Peyer's patch (tissue), 4 donors: ENCODE measurements at regions not wholly inside any gene's neighbourhood (a gene's known extent, or its start where the extent isn't known, plus 50 kb on each side); places are given as distances from the start of the nearest gene placed in this dataset.
A peak's percentile ranks its signal among the peaks of the same experiment; 100 is the strongest.

Experiments
- DNase-seq, 3 donors: peaks; one replicate each; pipeline ENCODE4 v3.0.0-alpha.2; 2017 to 2019
- H3K27ac ChIP-seq, 4 donors: fragments of 200-600 bp; sonication (generic); one replicate each; pipeline ENCODE4 v1.5.1; 2016 to 2019
- H3K27me3 ChIP-seq, 2 donors: fragments of 200-600 bp; sonication (generic); one replicate each; pipeline ENCODE4 v1.5.1; 2019
- H3K36me3 ChIP-seq, 3 donors: fragments of 200-600 bp; sonication (generic); one replicate each; pipeline ENCODE4 v1.5.1; 2016 to 2019
- H3K4me1 ChIP-seq, 4 donors: fragments of 200-600 bp; sonication (generic); one replicate each; pipeline ENCODE4 v1.5.1; 2016 to 2019
- H3K4me3 ChIP-seq, 4 donors: fragments of 200-600 bp; sonication (generic); 1 replicate in 3 of 4; 2 replicates in 1 of 4; pipeline ENCODE4 v1.5.1; 2016 to 2019; ENCODE audit warnings: mild to moderate bottlenecking in 1 of 4
- H3K9me3 ChIP-seq, 4 donors: fragments of 200-600 bp; sonication (generic); one replicate each; pipeline ENCODE4 v1.5.1; 2016 to 2019; ENCODE audit warnings: mild to moderate bottlenecking in 1 of 4
- POLR2A ChIP-seq, 2 donors: fragments of 450-650 bp; IDR thresholded peaks; one replicate each; pipeline ENCODE4 v1.5.1; 2017; ENCODE audit warnings: antibody characterized with exemption in 2 of 2, mild to moderate bottlenecking in 2 of 2, moderate library complexity in 2 of 2
- TF ChIP-seq, protein P1 (sequence below), 6 experiments: fragments of 450-650 bp in 4 of 6; fragments of 200-600 bp in 2 of 6; sonication (generic) in 1 of 6; IDR thresholded peaks; one replicate each; pipeline ENCODE4 v1.5.1; 2017 to 2019; ENCODE audit warnings: antibody characterized with exemption in 6 of 6, mild to moderate bottlenecking in 3 of 6, moderate library complexity in 1 of 6

DNA sequence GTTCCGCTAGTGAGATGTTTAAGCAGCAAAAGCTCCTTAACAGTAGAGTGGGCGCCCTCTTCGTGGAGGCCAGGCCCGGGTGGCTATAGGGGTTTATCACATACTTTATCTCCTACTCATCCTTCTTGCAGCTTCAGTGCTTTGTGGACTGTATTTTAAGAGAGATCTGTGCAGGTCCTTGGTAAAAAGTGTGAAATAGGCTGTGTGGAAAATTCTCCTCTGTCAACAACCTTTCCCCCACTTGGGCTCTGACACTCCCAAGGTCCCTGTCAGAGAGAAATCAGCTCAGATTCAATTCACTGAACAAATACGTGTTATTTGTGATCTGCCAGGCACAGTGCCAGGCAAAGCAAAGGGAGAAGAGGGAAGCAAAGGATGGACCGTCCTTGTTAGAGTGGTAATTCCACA is 214.3 kb upstream of the PPARGC1A start:
- H3K27ac ChIP-seq = peak overlapping the region in 1 of 4 donors; percentile 24
- no peak for DNase-seq

DNA sequence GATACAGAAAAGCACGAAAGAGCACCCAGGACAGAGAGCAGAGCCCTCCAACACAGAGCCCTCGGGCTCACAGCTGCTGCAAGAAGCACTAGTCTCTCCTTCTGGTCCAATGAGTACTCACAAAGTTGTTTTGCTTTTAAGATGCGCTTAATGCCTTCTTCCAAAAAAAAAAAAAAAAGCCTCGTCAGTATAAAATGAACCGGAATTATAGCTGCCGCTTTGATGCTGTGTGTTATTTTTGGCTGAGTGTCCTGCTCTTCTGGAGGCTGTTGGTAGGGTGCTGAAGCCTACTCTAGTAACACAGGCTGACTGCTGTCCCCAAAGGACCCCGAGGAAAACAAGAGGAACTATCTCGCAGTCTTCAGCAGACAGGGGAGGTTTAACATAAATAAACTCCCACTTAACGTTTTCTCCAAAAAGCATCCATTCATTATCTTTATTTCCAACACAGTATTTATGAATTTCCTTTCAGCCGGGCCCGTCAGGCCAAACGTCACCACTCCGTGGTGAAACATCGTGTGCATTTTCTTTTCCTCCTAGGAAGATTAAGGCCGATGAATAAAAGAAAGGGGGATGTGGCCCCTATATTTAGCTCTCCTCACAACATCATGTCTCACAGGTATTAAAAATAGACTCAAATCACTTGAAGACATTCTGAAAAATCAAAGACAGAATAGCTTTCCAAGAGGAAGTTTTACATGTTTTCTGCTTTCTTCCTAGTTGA is 213.7 kb upstream of the PPARGC1A start:
- DNase-seq = no peak
- Histone ChIP-seq H3K27ac (peak overlapping the region in 1 of 4 donors; percentile 24), H3K27me3 (no peaks in the 10 kb centered on the region), H3K4me3 (no peak overlapping the region), H3K9me3 (no peaks in the 10 kb centered on the region), H3K36me3 (no peaks in the 10 kb centered on the region), H3K4me1 (no peaks in the 10 kb centered on the region)
- TF ChIP-seq, protein P1, sequence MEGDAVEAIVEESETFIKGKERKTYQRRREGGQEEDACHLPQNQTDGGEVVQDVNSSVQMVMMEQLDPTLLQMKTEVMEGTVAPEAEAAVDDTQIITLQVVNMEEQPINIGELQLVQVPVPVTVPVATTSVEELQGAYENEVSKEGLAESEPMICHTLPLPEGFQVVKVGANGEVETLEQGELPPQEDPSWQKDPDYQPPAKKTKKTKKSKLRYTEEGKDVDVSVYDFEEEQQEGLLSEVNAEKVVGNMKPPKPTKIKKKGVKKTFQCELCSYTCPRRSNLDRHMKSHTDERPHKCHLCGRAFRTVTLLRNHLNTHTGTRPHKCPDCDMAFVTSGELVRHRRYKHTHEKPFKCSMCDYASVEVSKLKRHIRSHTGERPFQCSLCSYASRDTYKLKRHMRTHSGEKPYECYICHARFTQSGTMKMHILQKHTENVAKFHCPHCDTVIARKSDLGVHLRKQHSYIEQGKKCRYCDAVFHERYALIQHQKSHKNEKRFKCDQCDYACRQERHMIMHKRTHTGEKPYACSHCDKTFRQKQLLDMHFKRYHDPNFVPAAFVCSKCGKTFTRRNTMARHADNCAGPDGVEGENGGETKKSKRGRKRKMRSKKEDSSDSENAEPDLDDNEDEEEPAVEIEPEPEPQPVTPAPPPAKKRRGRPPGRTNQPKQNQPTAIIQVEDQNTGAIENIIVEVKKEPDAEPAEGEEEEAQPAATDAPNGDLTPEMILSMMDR (IDR thresholded peaks at IDR 0.05) = no peak
- TF ChIP-seq POLR2A (IDR thresholded peaks at IDR 0.05) = no peak

More for the DNA sequence above, 214.3 kb upstream of the PPARGC1A start:
- Histone ChIP-seq H3K9me3 (no peaks in the 10 kb centered on the region), H3K27me3 (no peaks in the 10 kb centered on the region), H3K4me1 (no peaks in the 10 kb centered on the region), H3K36me3 (no peaks in the 10 kb centered on the region), H3K4me3 (no peak overlapping the region)
- no peak for TF ChIP-seq POLR2A (IDR thresholded peaks at IDR 0.05)
- TF ChIP-seq, protein P1 (IDR thresholded peaks at IDR 0.05) = no peak

DNA sequence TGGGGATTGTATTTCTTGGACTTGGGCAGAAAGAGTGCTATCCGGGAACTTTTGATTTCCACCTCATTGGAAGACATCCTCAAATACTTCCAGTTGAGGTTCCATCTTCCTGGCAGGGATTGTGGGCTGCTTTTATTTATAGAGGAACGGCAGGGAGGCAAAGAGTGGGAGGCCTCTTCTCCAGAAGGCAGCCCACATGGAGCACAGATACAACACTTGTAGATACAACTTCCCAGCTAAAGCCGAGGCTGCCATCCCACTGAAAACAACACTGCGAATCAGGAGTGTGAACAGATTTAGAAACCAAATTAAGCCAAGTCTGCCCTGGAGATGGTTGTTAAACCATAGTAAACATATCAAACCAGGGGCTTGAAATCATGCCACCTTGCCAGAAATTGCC is 212.8 kb upstream of the PPARGC1A start:
- Histone ChIP-seq H3K4me1 (no peaks in the 10 kb centered on the region), H3K27me3 (no peaks in the 10 kb centered on the region), H3K9me3 (no peaks in the 10 kb centered on the region), H3K27ac (no peak overlapping the region), H3K36me3 (no peaks in the 10 kb centered on the region), H3K4me3 (no peak overlapping the region)
- DNase-seq = no peak
- TF ChIP-seq POLR2A (IDR thresholded peaks at IDR 0.05) = no peak
- TF ChIP-seq, protein P1 (IDR thresholded peaks at IDR 0.05) = no peak

DNA sequence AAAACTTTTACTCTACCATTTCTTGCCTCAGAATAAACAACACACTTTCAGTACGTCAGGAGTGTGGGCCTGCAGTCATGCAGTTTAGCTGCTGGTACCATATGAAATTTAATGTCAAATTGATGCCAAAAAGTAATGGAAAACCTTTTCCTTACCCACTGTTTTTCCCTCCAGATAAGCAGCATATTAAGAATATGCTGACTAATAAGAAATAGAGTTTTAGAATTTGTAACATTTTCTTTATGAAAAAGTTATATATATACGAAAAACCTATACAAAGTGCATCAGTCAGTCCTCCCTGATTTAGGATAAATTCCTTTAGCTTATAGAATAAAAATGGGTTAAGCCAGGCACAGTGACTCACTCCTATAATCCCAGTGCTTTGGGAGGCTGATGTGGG is 206.8 kb upstream of the PPARGC1A start:
- H3K27me3 ChIP-seq = no peaks in the 10 kb centered on the region
- no peaks in the 10 kb centered on the region for H3K4me1 ChIP-seq
- H3K36me3 ChIP-seq = no peaks in the 10 kb centered on the region
- no peak overlapping the region for H3K27ac ChIP-seq
- no peak for DNase-seq
- TF ChIP-seq, protein P1 (IDR thresholded peaks at IDR 0.05) = no peak
- no peak for TF ChIP-seq POLR2A (IDR thresholded peaks at IDR 0.05)
- H3K4me3 ChIP-seq = no peak overlapping the region
- no peaks in the 10 kb centered on the region for H3K9me3 ChIP-seq

DNA sequence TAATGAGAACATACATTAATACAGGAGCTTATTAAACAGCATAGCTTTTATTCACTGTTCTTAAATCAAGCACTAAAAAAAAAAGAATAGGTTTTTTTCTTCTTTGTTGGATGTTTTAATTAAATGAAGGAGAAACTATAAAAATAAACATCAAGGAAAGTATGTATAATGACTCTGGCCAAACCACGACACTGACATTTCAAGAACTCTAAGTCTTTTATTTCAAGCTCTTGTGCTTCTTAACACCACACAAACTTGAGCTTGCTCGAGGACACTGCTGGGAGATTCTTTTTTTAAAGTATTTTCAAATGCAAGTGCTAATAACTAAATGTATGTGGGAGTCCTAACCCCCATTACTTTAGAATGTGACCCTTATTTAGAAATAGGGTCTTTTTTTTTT is 204.9 kb upstream of the PPARGC1A start:
- no peak for DNase-seq
- TF ChIP-seq, protein P1 (IDR thresholded peaks at IDR 0.05) = no peak
- TF ChIP-seq POLR2A (IDR thresholded peaks at IDR 0.05) = no peak
- Histone ChIP-seq H3K27ac (no peak overlapping the region), H3K36me3 (no peaks in the 10 kb centered on the region), H3K27me3 (no peaks in the 10 kb centered on the region), H3K4me3 (no peak overlapping the region), H3K9me3 (no peaks in the 10 kb centered on the region), H3K4me1 (no peaks in the 10 kb centered on the region)
